ENCODE measurements at regions not wholly inside any gene's neighbourhood (a gene's known extent, or its start where the extent isn't known, plus 50 kb on each side); places are given as distances from the start of the nearest gene placed in this dataset.

DNA sequence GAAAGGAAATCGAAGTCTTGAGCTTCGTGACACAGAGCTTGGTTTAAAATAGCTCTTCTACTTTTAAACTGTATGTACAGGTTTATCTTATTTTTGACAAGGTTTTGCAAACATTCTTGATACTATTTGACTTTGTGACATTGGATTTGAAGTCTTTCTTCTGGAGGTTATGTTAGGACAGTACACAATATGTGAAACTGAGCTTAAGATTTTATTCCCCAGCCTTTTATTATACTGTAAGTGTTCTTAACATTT is 95.2 kb upstream of the BTBD3 start:
- Histone ChIP-seq H2AFZ (ENCODE audit: low read depth, low read length) (no peak overlapping the region), H3K4me3 (ENCODE audit: low read length) (no peak overlapping the region), H3K9me3 (ENCODE audit: insufficient read depth, low read length) (no peaks in the 10 kb centered on the region), H3K79me2 (ENCODE audit: low read length) (no peaks in the 10 kb centered on the region), H3K4me2 (ENCODE audit: low read length) (no peak overlapping the region), H3K9ac (ENCODE audit: low read length) (no peak overlapping the region), H3K4me1 (ENCODE audit: low read length) (no peaks in the 10 kb centered on the region), H3K27me3 (ENCODE audit: low read depth, low read length) (no peaks in the 10 kb centered on the region), H3K36me3 (replicated peaks; ENCODE audit: low read depth, low read length) (no peaks in the 10 kb centered on the region), H3K27ac (ENCODE audit: low read length) (no peak overlapping the region), H4K20me1 (ENCODE audit: insufficient read depth, low read length) (no peaks in the 10 kb centered on the region)
- TF ChIP-seq CTCF (IDR thresholded peaks at IDR 0.05; ENCODE audit: low read depth, low read length) (no peak), EZH2phosphoT487 (IDR thresholded peaks at IDR 0.05; ENCODE audit: low read depth) (no peak)

DNA sequence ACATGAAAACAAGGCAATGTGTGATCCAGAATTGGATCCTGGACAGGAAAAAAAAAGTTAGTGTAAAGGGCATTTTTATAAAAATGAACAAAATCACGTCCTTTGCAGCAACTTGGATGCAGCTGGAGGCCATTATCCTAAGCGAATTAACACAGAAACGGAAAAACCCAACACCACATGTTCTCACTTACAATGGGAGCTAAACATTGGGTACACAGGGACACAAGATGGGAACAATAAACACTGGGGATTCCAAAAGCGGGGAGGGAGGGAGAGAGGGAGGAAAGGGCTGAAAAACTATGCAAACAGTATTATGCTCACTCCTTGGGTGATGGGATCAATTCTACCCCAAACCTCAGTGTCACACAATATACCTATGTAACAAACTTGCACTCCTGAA is 91.4 kb upstream of the BTBD3 start:
- no peak overlapping the region for H3K4me2 ChIP-seq (ENCODE audit: low read length)
- no peak overlapping the region for H2AFZ ChIP-seq (ENCODE audit: low read depth, low read length)
- H3K27me3 ChIP-seq (ENCODE audit: low read depth, low read length): no peaks in the 10 kb centered on the region
- H3K79me2 ChIP-seq (ENCODE audit: low read length): no peaks in the 10 kb centered on the region
- no peak overlapping the region for H3K4me3 ChIP-seq (ENCODE audit: low read length)
- no peak overlapping the region for H3K9ac ChIP-seq (ENCODE audit: low read length)
- no peak overlapping the region for H3K27ac ChIP-seq (ENCODE audit: low read length)
- no peak for TF ChIP-seq CTCF (IDR thresholded peaks at IDR 0.05; ENCODE audit: low read depth, low read length)
- TF ChIP-seq EZH2phosphoT487 (IDR thresholded peaks at IDR 0.05; ENCODE audit: low read depth): no peak
- H3K36me3 ChIP-seq (replicated peaks; ENCODE audit: low read depth, low read length): no peaks in the 10 kb centered on the region
- no peaks in the 10 kb centered on the region for H3K9me3 ChIP-seq (ENCODE audit: insufficient read depth, low read length)
- no peaks in the 10 kb centered on the region for H4K20me1 ChIP-seq (ENCODE audit: insufficient read depth, low read length)
- no peaks in the 10 kb centered on the region for H3K4me1 ChIP-seq (ENCODE audit: low read length)

- Histone ChIP-seq H3K4me1 (ENCODE audit: low read length) (no peaks in the 10 kb centered on the region), H3K4me2 (ENCODE audit: low read length) (no peak overlapping the region), H3K4me3 (ENCODE audit: low read length) (no peak overlapping the region), H3K36me3 (replicated peaks; ENCODE audit: low read depth, low read length) (no peaks in the 10 kb centered on the region), H3K79me2 (ENCODE audit: low read length) (no peaks in the 10 kb centered on the region), H3K27ac (ENCODE audit: low read length) (no peak overlapping the region), H3K9me3 (ENCODE audit: insufficient read depth, low read length) (no peaks in the 10 kb centered on the region), H3K27me3 (ENCODE audit: low read depth, low read length) (no peaks in the 10 kb centered on the region), H2AFZ (ENCODE audit: low read depth, low read length) (no peak overlapping the region), H4K20me1 (ENCODE audit: insufficient read depth, low read length) (no peaks in the 10 kb centered on the region), H3K9ac (ENCODE audit: low read length) (no peak overlapping the region)
- TF ChIP-seq CTCF (IDR thresholded peaks at IDR 0.05; ENCODE audit: low read depth, low read length): no peak
- no peak for TF ChIP-seq EZH2phosphoT487 (IDR thresholded peaks at IDR 0.05; ENCODE audit: low read depth)
Measured at GRCh38 chr20:11832397-11832796, 85.3 kb upstream of the BTBD3 start.

DNA sequence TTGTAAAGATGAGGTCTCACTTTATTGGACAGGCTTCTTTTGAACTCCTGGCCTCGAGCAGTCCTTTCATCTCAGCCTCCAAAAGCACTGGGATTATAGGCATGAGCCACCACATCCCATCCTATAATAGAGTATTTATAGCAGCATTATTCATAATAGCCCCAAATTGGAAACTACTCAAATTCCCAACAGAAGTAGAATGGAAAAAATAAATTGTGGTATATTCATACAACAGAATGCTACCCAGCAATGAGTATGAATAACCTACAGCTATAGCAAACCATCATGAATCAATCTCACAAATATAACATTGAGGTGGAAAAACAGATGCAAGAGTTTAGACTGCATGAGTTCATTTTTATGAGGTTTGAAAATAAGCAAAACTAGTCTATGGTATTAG is 84.8 kb upstream of the BTBD3 start:
- TF ChIP-seq CTCF (IDR thresholded peaks at IDR 0.05; ENCODE audit: low read depth, low read length) (no peak), EZH2phosphoT487 (IDR thresholded peaks at IDR 0.05; ENCODE audit: low read depth) (no peak)
- Histone ChIP-seq H3K4me3 (ENCODE audit: low read length) (no peak overlapping the region), H3K36me3 (replicated peaks; ENCODE audit: low read depth, low read length) (no peaks in the 10 kb centered on the region), H3K4me1 (ENCODE audit: low read length) (no peaks in the 10 kb centered on the region), H4K20me1 (ENCODE audit: insufficient read depth, low read length) (no peaks in the 10 kb centered on the region), H3K79me2 (ENCODE audit: low read length) (no peaks in the 10 kb centered on the region), H2AFZ (ENCODE audit: low read depth, low read length) (no peak overlapping the region), H3K9ac (ENCODE audit: low read length) (no peak overlapping the region), H3K27ac (ENCODE audit: low read length) (no peak overlapping the region), H3K9me3 (ENCODE audit: insufficient read depth, low read length) (no peaks in the 10 kb centered on the region), H3K27me3 (ENCODE audit: low read depth, low read length) (no peaks in the 10 kb centered on the region), H3K4me2 (ENCODE audit: low read length) (no peak overlapping the region)

Measured in OCI-LY3 (cell line).